ENCODE measurements at regions not wholly inside any gene's neighbourhood (a gene's known extent, or its start where the extent isn't known, plus 50 kb on each side); places are given as distances from the start of the nearest gene placed in this dataset.
"Not testable (repeated sequence)": the region's sequence is repeated elsewhere in the genome, so short reads cannot be mapped to it uniquely, and the experiment has no call there.

- no peak for DNase-seq (ENCODE audit: low read depth, low spot score)
Measured at GRCh38 chr9:79490657-79491248, 81.0 kb upstream of the TLE4 start.

GRCh38 chr9:79492092-79493009 lies 79.4 kb upstream of the TLE4 start:
- DNase-seq (ENCODE audit: low read depth, low spot score): no peak

- DNase-seq (ENCODE audit: low read depth, low spot score): not testable (repeated sequence)
Measured at GRCh38 chr9:79500196-79500864, 71.4 kb upstream of the TLE4 start.

- DNase-seq (ENCODE audit: low read depth, low spot score): no peak
Measured at GRCh38 chr9:79501546-79501945, 70.2 kb upstream of the TLE4 start.

GRCh38 chr9:79507801-79508200 lies 64.0 kb upstream of the TLE4 start:
- DNase-seq (ENCODE audit: low read depth, low spot score): no peak

- no peak for DNase-seq (ENCODE audit: low read depth, low spot score)
Measured at GRCh38 chr9:79512251-79512650, 59.5 kb upstream of the TLE4 start.

Measured in activated naive CD8-positive, alpha-beta T cell treated with anti-CD3 and anti-CD28 coated beads, Interleukin-2, amount 50 U/mL, for 16 hours (primary cell).